ENCODE measurements at regions not wholly inside any gene's neighbourhood (a gene's known extent, or its start where the extent isn't known, plus 50 kb on each side); places are given as distances from the start of the nearest gene placed in this dataset.

DNA sequence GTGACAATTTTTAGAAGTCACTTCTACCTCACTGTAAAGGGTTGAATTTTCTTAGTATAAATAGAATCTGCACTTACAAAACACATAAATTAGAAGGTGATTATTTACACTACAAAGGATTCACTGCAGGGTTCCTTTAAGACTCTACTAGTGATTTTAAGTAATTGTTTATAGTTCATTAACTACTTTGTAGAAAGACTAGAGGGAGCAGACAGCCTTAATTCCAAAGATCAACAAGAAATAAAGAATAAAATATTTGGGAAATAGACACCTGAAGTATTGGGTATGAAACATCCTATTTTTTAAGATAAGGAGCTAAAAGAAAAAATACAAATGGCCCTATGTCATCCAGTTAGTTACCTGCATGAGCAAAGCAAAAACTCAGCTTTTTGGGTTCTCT, 360.5 kb upstream of the ALCAM start:
- TF ChIP-seq, protein P1, sequence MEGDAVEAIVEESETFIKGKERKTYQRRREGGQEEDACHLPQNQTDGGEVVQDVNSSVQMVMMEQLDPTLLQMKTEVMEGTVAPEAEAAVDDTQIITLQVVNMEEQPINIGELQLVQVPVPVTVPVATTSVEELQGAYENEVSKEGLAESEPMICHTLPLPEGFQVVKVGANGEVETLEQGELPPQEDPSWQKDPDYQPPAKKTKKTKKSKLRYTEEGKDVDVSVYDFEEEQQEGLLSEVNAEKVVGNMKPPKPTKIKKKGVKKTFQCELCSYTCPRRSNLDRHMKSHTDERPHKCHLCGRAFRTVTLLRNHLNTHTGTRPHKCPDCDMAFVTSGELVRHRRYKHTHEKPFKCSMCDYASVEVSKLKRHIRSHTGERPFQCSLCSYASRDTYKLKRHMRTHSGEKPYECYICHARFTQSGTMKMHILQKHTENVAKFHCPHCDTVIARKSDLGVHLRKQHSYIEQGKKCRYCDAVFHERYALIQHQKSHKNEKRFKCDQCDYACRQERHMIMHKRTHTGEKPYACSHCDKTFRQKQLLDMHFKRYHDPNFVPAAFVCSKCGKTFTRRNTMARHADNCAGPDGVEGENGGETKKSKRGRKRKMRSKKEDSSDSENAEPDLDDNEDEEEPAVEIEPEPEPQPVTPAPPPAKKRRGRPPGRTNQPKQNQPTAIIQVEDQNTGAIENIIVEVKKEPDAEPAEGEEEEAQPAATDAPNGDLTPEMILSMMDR (IDR thresholded peaks at IDR 0.05): no peak
- TF ChIP-seq POLR2AphosphoS5 (IDR thresholded peaks at IDR 0.05; ENCODE audit: low read depth, low read length) (no peak), TCF7L2 (IDR thresholded peaks at IDR 0.05; ENCODE audit: low read depth, low read length) (no peak), SIN3A (IDR thresholded peaks at IDR 0.05; ENCODE audit: borderline replicate concordance, insufficient read depth, low read depth, low read length) (no peak)
- TF ChIP-seq, protein P2, sequence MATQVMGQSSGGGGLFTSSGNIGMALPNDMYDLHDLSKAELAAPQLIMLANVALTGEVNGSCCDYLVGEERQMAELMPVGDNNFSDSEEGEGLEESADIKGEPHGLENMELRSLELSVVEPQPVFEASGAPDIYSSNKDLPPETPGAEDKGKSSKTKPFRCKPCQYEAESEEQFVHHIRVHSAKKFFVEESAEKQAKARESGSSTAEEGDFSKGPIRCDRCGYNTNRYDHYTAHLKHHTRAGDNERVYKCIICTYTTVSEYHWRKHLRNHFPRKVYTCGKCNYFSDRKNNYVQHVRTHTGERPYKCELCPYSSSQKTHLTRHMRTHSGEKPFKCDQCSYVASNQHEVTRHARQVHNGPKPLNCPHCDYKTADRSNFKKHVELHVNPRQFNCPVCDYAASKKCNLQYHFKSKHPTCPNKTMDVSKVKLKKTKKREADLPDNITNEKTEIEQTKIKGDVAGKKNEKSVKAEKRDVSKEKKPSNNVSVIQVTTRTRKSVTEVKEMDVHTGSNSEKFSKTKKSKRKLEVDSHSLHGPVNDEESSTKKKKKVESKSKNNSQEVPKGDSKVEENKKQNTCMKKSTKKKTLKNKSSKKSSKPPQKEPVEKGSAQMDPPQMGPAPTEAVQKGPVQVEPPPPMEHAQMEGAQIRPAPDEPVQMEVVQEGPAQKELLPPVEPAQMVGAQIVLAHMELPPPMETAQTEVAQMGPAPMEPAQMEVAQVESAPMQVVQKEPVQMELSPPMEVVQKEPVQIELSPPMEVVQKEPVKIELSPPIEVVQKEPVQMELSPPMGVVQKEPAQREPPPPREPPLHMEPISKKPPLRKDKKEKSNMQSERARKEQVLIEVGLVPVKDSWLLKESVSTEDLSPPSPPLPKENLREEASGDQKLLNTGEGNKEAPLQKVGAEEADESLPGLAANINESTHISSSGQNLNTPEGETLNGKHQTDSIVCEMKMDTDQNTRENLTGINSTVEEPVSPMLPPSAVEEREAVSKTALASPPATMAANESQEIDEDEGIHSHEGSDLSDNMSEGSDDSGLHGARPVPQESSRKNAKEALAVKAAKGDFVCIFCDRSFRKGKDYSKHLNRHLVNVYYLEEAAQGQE (IDR thresholded peaks at IDR 0.05; ENCODE audit: insufficient read depth in 1 of 2, low read depth in 2 of 2, low read length in 1 of 2): no peak
